GM13976 (cell line): ENCODE measurements at regions not wholly inside any gene's neighbourhood (a gene's known extent, or its start where the extent isn't known, plus 50 kb on each side); places are given as distances from the start of the nearest gene placed in this dataset.

Experiments used
- DNase-seq: peaks from one replicate; pipeline ENCODE4 v3.0.0; 2012; ENCODE audit warnings: low spot score
- in situ Hi-C: fragments of 300-500 bp; cut with MboI; formaldehyde crosslinking; loops from one replicate; pipeline ENCODE4 v1.12.0; 2022; ENCODE audit warnings: low sequenced_read_pairs, mixed read lengths, inconsistent platforms; ENCODE audit not compliant: unreplicated experiment
- TF ChIP-seq, protein P1 (sequence below): IDR thresholded peaks from 2 replicates; pipeline ENCODE4 v1.5.1; 2012; ENCODE audit warnings: borderline replicate concordance, mild to moderate bottlenecking; ENCODE audit not compliant: insufficient read depth; ENCODE audit errors: extremely low read depth, missing control alignments, control extremely low read depth

DNA sequence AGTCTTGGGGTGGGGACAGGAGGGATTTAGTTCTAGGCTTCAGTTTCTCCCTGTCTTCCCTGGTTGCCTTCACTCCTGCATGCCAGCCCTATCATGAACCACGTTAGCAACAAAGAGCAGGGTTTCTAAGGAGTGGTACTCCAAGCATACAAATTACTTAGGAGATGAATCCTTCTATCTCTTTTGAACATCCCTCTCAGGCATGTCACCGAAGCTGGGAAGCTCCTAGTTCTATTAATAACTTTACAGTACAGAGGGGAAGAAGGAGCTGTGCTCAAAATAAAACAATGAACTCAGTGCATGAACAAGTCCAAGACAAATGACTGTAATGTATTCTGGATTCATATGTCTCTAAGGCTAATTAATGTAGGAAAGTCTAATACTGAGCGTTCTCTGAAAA, 450.6 kb upstream of the RASGEF1B start:
- no peak for DNase-seq
- in situ Hi-C loops = no loop called here
- TF ChIP-seq, protein P1, sequence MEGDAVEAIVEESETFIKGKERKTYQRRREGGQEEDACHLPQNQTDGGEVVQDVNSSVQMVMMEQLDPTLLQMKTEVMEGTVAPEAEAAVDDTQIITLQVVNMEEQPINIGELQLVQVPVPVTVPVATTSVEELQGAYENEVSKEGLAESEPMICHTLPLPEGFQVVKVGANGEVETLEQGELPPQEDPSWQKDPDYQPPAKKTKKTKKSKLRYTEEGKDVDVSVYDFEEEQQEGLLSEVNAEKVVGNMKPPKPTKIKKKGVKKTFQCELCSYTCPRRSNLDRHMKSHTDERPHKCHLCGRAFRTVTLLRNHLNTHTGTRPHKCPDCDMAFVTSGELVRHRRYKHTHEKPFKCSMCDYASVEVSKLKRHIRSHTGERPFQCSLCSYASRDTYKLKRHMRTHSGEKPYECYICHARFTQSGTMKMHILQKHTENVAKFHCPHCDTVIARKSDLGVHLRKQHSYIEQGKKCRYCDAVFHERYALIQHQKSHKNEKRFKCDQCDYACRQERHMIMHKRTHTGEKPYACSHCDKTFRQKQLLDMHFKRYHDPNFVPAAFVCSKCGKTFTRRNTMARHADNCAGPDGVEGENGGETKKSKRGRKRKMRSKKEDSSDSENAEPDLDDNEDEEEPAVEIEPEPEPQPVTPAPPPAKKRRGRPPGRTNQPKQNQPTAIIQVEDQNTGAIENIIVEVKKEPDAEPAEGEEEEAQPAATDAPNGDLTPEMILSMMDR = no peak

DNA sequence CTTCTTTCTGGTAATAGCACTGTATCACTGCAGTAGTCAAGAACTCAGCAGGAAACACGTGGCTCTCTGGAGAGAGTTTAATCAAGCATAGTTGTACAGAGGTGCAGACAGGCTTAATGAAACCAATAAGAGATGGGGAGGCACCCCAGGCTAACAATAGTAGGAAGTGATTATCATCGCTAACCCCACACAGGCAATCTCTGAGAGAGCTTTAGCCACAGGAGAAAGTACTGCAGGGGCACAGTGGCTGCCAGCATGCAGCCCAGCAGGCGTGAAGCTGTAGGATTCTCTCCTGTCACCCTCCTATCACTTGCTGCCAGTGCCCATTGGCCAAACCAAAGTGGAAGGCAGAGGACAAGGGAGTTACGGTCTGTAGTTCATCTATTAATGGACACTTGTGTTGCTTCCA, 450.0 kb upstream of the RASGEF1B start:
- DNase-seq = no peak
- in situ Hi-C loops = no loop called here

DNA sequence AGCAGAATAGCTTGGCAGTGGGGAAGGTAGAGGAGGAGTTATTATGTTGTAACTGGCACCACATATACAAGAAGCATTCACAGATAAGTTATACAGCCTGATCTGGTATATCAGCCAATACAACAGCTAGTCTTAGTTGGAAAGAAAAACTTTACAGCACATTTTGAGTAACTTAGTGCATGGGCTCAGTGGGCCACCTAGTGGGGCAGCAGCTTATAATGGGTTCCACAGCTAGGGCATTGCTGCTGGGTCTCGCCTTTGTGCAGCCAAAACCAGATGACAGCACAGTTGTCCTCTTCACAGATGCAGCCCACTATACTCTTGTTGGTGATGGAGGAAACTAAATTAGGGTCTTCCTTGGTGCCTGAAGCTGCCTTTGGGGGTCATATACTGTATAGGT, 448.1 kb upstream of the RASGEF1B start:
- in situ Hi-C loops = no loop called here
- no peak for DNase-seq
- TF ChIP-seq, protein P1 = no peak

More for the DNA sequence above, 450.0 kb upstream of the RASGEF1B start:
- TF ChIP-seq, protein P1 = no peak

DNA sequence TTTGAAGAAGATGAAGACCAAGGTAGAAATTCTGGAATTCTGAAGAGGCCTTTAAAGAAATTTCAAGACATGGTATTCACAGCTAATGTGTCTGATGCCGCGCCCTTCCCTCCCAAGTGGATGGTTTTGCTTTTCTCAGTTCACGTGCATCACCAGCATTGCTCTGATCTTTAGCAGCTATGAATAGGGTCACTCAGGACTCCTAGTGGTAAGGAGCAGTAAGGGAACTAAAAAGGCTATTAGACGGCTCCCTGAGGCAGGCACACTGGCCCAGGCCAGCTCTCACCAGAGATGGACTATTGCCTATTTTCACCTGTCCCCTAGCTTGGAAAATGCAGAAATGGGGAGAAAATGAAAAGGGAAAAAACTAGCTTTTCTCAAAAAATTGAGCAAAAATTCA, 447.5 kb upstream of the RASGEF1B start:
- DNase-seq = peak; percentile 9
- TF ChIP-seq, protein P1 = no peak

DNA sequence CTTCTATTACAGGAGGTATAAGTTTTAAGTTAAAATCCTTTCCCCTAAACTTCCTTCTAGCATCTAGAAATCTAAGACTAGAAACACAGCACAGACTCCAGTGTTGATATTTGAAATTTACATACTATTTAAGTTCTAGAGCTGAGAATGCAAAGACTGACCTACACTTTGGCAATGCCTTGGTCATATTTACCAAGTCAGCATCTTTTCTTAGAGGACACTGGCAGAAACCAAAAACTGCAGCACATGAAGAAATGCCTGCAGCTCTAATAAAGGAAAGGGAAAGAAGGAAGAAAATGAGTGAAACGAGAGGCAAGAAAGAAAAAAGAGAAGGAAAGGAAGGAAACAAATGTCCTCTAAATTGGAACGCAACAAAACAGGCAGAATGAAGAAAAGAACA, 443.7 kb upstream of the RASGEF1B start:
- in situ Hi-C loops = no loop called here
- no peak for DNase-seq
- TF ChIP-seq, protein P1 = no peak

More for the DNA sequence above, 447.5 kb upstream of the RASGEF1B start:
- in situ Hi-C loops = no loop called here

DNA sequence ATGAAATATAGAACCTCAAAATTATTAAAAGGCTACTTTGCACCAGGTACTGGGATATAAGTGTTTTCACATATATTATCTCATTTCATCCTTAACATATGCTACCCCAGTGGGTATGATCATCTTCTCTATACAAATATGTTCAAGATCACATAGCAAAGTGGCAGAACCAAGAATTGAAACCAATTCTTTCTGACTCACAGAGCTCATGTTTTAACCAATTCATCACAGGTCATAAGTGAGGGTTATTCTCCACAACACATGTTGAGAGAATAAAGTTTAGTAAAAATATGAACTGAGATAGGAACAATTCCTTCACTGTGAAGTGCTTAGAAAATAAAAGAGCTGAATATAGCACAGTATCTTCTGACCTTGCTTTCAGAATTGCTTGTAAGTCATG, 442.9 kb upstream of the RASGEF1B start:
- in situ Hi-C loops = no loop called here
- TF ChIP-seq, protein P1 = no peak
- no peak for DNase-seq

DNA sequence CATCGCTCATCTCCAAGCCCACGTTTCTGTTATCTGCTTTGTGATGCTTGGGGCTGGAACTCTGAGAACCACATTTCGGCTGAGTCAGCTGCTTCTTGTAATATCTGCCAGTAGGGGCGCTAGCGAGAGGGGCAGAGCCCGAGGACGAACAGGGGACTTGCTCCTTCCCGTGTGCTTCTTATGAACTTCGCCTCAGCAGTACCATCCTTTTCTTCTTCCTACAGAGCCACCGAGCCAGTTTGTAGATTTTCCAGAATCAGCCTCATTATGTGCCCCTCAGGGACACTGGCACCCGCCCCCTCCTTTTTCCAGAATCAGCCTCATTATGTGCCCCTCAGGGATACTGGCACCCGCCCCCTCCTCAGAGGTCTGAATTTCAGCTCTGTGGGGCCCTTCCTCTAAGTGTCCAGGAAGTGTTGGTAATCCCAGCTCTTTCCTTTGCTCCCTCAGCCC, 441.7 kb upstream of the RASGEF1B start:
- in situ Hi-C loops = no loop called here
- TF ChIP-seq, protein P1 = peak; percentile 35
- peak; percentile 42 for DNase-seq
